ENCODE measurements at regions not wholly inside any gene's neighbourhood (a gene's known extent, or its start where the extent isn't known, plus 50 kb on each side); places are given as distances from the start of the nearest gene placed in this dataset.

GRCh38 chr2:211306929-211307328 is 750.5 kb downstream of the CPS1 start:
- Histone ChIP-seq H3K4me1 (ENCODE audit: control insufficient read depth, extremely low read depth, insufficient read depth, low read length) (no peaks in the 10 kb centered on the region), H4K20me1 (ENCODE audit: control insufficient read depth, extremely low read depth, insufficient read depth, low read length) (no peaks in the 10 kb centered on the region), H3K4me2 (ENCODE audit: extremely low read depth, insufficient read depth, low read length) (no peak overlapping the region), H3K27me3 (ENCODE audit: control insufficient read depth, insufficient read depth, low read length) (no peaks in the 10 kb centered on the region), H3K4me3 (replicated peaks in 1 of 4; ENCODE audit: control extremely low read depth in 1 of 4, insufficient read depth in 1 of 4, low read depth in 3 of 4, low read length in 4 of 4) (no peak overlapping the region), H3K36me3 (ENCODE audit: control insufficient read depth, insufficient read depth, low read length) (no peaks in the 10 kb centered on the region), H3K9ac (ENCODE audit: insufficient read depth, low read length) (no peak overlapping the region), H2AFZ (ENCODE audit: low read length) (no peak overlapping the region), H3K79me2 (ENCODE audit: control insufficient read depth, insufficient read depth, low read length) (no peaks in the 10 kb centered on the region), H3K9me3 (ENCODE audit: control insufficient read depth, insufficient read depth, low read depth, low read length) (no peaks in the 10 kb centered on the region), H3K27ac (ENCODE audit: insufficient read depth, low read length) (no peak overlapping the region)
- no peak for DNase-seq (ENCODE audit: low read depth in 2 of 2)
- no peak for TF ChIP-seq EZH2 (IDR thresholded peaks at IDR 0.05; ENCODE audit: low read length, missing control alignments)
- TF ChIP-seq CTCF (conservative IDR thresholded peaks at IDR 0.05 in 1 of 2, IDR thresholded peaks at IDR 0.05 in 1 of 2; ENCODE audit: low read depth in 1 of 2, low read length in 2 of 2) = no peak
